K562 (cell line): ENCODE measurements at regions not wholly inside any gene's neighbourhood (a gene's known extent, or its start where the extent isn't known, plus 50 kb on each side); places are given as distances from the start of the nearest gene placed in this dataset.

Experiments used
- ATAC-seq: fragments of 200-7000 bp; cut with Tn5 transposase; 3 replicates; pipeline ENCODE4 v1.9.1; 2020; ENCODE audit warnings: moderate library complexity
- BruUV-seq: library from RNA; stranded (reverse); fragments of 400-500 nt; replicated peaks from 2 replicates; lab custom pipeline; 2021; lab: Mats Ljungman, UMichigan
- CTCF ChIA-PET: fragments of 300-600 bp; formaldehyde crosslinking; extraction: SDS; loops from one replicate; lab custom pipeline; 2021; ENCODE audit warnings: low intra/inter-chr PET ratio; lab: Yijun Ruan, JAX
- POLR2A ChIA-PET: fragments of 300-600, 350-650 bp; sonication (Branson Sonifier 250); formaldehyde crosslinking; extraction: SDS; loops from one replicate; lab custom pipeline; 2021; ENCODE audit warnings: antibody characterized with exemption, inconsistent platforms; lab: Yijun Ruan, JAX
- DNase-seq, 4 experiments: peaks; one replicate each; pipeline versions ENCODE4 v3.0.0 to v3.0.0-alpha.2; 2011 to 2018; ENCODE audit warnings: low spot score in 3 of 4, mixed read lengths in 3 of 4; ENCODE audit errors: extremely low read depth in 1 of 4
- FAIRE-seq: peaks from 2 replicates; lab custom pipeline; 2011; peaks lifted over from hg19 to GRCh38; lab: Jason Lieb, UNC
- H2AFZ ChIP-seq: 2 replicates; pipeline ENCODE4 v1.6.0; 2011; ENCODE audit warnings: low read depth, low read length, control low read depth, inconsistent platforms
- H3K27ac ChIP-seq: fragments of 200-600 bp; 3 replicates; pipeline ENCODE4 v1.8.0; 2011; ENCODE audit warnings: low read depth, mild to moderate bottlenecking, control low read depth, inconsistent platforms, low read length, moderate library complexity, mixed read lengths; ENCODE audit errors: extremely low read depth
- H3K27me3 ChIP-seq, 2 experiments: fragments of 300-600 bp in 1 of 2; 2 replicates in 1 of 2; 3 replicates in 1 of 2; pipeline versions ENCODE4 v1.6.0 to v1.8.0; 2011; ENCODE audit warnings: inconsistent platforms in 2 of 2, low read length in 2 of 2, mild to moderate bottlenecking in 1 of 2, mixed read lengths in 1 of 2, moderate library complexity in 1 of 2; ENCODE audit not compliant: control insufficient read depth in 2 of 2, insufficient read depth in 2 of 2
- H3K36me3 ChIP-seq: fragments of 300-600 bp; 3 replicates; pipeline ENCODE4 v1.8.0; 2011; ENCODE audit warnings: mild to moderate bottlenecking, low read length, inconsistent platforms; ENCODE audit not compliant: control insufficient read depth, insufficient read depth
- H3K4me1 ChIP-seq, 2 experiments: fragments of 200-600 bp in 1 of 2; replicated peaks in 1 of 2; 2 replicates in 1 of 2; 3 replicates in 1 of 2; pipeline versions ENCODE4 v1.5.1 to v1.8.0; 2011; ENCODE audit warnings: inconsistent platforms in 2 of 2, low read length in 2 of 2, mild to moderate bottlenecking in 1 of 2, mixed read lengths in 1 of 2, moderate library complexity in 1 of 2; ENCODE audit not compliant: control insufficient read depth in 2 of 2, insufficient read depth in 2 of 2
- H3K4me2 ChIP-seq: 2 replicates; pipeline ENCODE4 v1.6.1; 2011; ENCODE audit warnings: low read length, control low read depth, inconsistent platforms, mixed read lengths; ENCODE audit not compliant: insufficient read depth
- H3K4me3 ChIP-seq: fragments of 200-600 bp; sonication (generic), shearing (Covaris generic); 2 replicates; pipeline ENCODE4 v1.5.1; 2016; ENCODE audit warnings: control low read depth, inconsistent platforms
- H3K79me2 ChIP-seq: fragments of 200-600 bp; 3 replicates; pipeline ENCODE4 v1.8.0; 2011; ENCODE audit warnings: low read length, inconsistent platforms; ENCODE audit not compliant: control insufficient read depth, insufficient read depth
- H3K9ac ChIP-seq, 2 experiments: 2 replicates each; pipeline versions ENCODE4 v1.6.0 to v1.6.1; 2011; ENCODE audit warnings: low read depth in 2 of 2, low read length in 2 of 2, control low read depth in 1 of 2, inconsistent platforms in 1 of 2, mild to moderate bottlenecking in 1 of 2, mixed read lengths in 1 of 2; ENCODE audit not compliant: insufficient read depth in 1 of 2
- H3K9me1 ChIP-seq: one replicate; pipeline ENCODE4 v1.6.0; 2011; ENCODE audit warnings: inconsistent platforms, mild to moderate bottlenecking, low read length, moderate library complexity; ENCODE audit not compliant: control insufficient read depth, insufficient read depth
- H3K9me3 ChIP-seq: replicated peaks from 2 replicates; pipeline ENCODE4 v1.5.1; 2011; ENCODE audit warnings: low read depth, low read length, inconsistent platforms; ENCODE audit not compliant: control insufficient read depth, insufficient read depth
- H4K20me1 ChIP-seq: replicated peaks from 2 replicates; pipeline ENCODE4 v1.6.1; 2011; ENCODE audit warnings: low read length, inconsistent platforms, mixed read lengths; ENCODE audit not compliant: control insufficient read depth, insufficient read depth
- ARNT ChIP-seq, 2 experiments: fragments of 450-650 bp; IDR thresholded peaks; 2 replicates each; pipeline ENCODE4 v1.6.1; 2016; ENCODE audit warnings: mild to moderate bottlenecking in 1 of 2
- ILK ChIP-seq: fragments of 450-650 bp; IDR thresholded peaks from 2 replicates; pipeline ENCODE4 v1.6.1; 2016; ENCODE audit warnings: missing genetic modification characterization, low read depth, mild to moderate bottlenecking, missing compliant biosample characterization, moderate library complexity, borderline replicate concordance
- NCOA2 ChIP-seq, 2 experiments: fragments of 450-650 bp; IDR thresholded peaks; 2 replicates each; pipeline ENCODE4 v1.6.1; 2018; ENCODE audit warnings: mild to moderate bottlenecking in 2 of 2, moderate library complexity in 1 of 2; ENCODE audit not compliant: partially characterized antibody in 2 of 2
- NCOR1 ChIP-seq: fragments of 450-650 bp; IDR thresholded peaks from 2 replicates; pipeline ENCODE4 v1.6.1; 2016; ENCODE audit warnings: mild to moderate bottlenecking, moderate library complexity
- NELFE ChIP-seq: IDR thresholded peaks from 2 replicates; pipeline ENCODE4 v1.6.1; 2011; ENCODE audit warnings: mild to moderate bottlenecking; ENCODE audit not compliant: insufficient read depth, insufficient read length
- RBBP5 ChIP-seq: fragments of 200-600 bp; sonication (generic); IDR thresholded peaks from 2 replicates; pipeline ENCODE4 v1.6.1; 2012; ENCODE audit warnings: borderline replicate concordance, mild to moderate bottlenecking, low read length, control low read depth, inconsistent platforms; ENCODE audit not compliant: insufficient read depth, poor library complexity, severe bottlenecking
- RUNX1 ChIP-seq: sonication (generic); IDR thresholded peaks from 2 replicates; pipeline ENCODE4 v1.6.1; 2016; ENCODE audit warnings: antibody characterized with exemption, low read depth
- ZNF780A ChIP-seq: fragments of 250-450 bp; sonication (Bioruptor Pico); IDR thresholded peaks from 2 replicates; pipeline ENCODE4 v1.5.0; 2021; ENCODE audit warnings: mild to moderate bottlenecking
- WGBS: fragments of 100-300 bp; shearing (Covaris generic); methylation state at CpG from one replicate; pipeline ENCODE4 v1.1.6; 2016; ENCODE audit warnings: low coverage, mixed read lengths; ENCODE audit not compliant: insufficient coverage; ENCODE audit errors: missing lambda C conversion rate; 5-methylcytosine and 5-hydroxymethylcytosine counted together
- in situ Hi-C: fragments of 300-500 bp; cut with MboI; formaldehyde crosslinking; loops from 4 replicates; pipeline ENCODE4 v1.15.0; 2018; ENCODE audit warnings: inconsistent platforms, mixed read lengths
- intact Hi-C: fragments of 100-400 bp; cut with micrococcal nuclease; formaldehyde crosslinking; loops from 2 replicates; pipeline ENCODE4 v1.14.2; 2022

DNA sequence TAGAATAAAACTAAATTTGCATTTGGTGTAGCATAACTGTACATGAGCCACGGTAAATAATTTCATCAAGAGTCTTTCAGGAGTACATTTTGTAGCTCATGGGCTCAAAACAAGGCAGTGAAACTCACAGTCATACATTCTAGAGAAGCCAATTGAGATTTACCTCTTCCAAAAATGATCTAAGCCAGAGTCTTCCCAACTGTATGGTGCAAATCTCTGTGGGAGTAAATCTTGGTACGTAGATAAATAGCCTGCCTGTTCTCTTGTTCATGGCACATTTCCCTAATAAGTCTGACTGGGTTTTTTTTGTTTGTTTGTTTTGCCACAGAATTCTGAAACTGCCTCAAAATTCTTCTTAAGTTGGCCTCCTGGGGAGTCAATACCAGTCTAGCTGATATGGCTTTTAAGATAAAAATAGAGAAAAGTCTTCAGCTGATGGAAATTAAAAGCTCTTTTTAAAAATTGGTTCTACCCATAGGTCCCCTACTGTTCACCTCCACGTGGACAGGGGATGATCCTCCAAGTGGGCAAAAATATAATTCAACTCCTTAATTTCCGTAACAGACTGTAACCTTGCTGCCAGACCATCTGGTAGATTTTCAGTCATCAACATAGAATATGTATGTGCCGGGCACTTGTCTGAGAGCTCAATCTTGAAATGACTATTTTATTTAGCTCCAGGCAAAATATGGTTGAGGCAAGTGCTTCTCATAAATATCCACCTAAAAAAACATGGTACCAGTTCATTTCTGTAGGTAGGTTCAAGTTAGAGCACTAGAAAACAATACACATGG lies 365.4 kb downstream of the PDHA2 start:
- TF ChIP-seq NCOR1 (no peak), NELFE (no peak), ILK (tag) (no peak), RBBP5 (no peak), NCOA2 (IDR thresholded peaks at IDR 0.05; ENCODE audit: partially characterized antibody in 2 of 2) (no peak), ZNF780A (CRISPR knock-in tag) (no peak), ARNT (IDR thresholded peaks at IDR 0.05) (no peak), RUNX1 (no peak)
- Histone ChIP-seq H4K20me1 (no peaks in the 10 kb centered on the region), H3K79me2 (no peaks in the 10 kb centered on the region), H3K27ac (no peak overlapping the region), H3K36me3 (no peaks in the 10 kb centered on the region), H3K4me2 (no peak overlapping the region), H3K4me3 (no peak overlapping the region), H3K27me3 (no peaks in the 10 kb centered on the region), H3K9ac (no peak overlapping the region), H2AFZ (no peak overlapping the region), H3K9me1 (no peaks in the 10 kb centered on the region), H3K4me1 (no peaks in the 10 kb centered on the region), H3K9me3 (no peaks in the 10 kb centered on the region)
- ChIA-PET CTCF (no interaction called here), POLR2A (no interaction called here)
- BruUV-seq = no TSS peak
- 3% methylated on average over 5 of the region's 5 CpGs for WGBS
- ATAC-seq (no peak), FAIRE-seq (no peak), DNase-seq (no peak)
- in situ Hi-C loops = no loop called here
- intact Hi-C loops = no loop called here
